Heart right ventricle (tissue), 16 donors: ENCODE measurements at regions not wholly inside any gene's neighbourhood (a gene's known extent, or its start where the extent isn't known, plus 50 kb on each side); places are given as distances from the start of the nearest gene placed in this dataset.

Experiments
- ATAC-seq, 8 donors: fragments of 200-7000 bp; cut with Tn5 transposase; one replicate each; pipeline ENCODE4 v1.9.1; 2020; ENCODE audit warnings: mild to moderate bottlenecking in 8 of 8, moderate library complexity in 8 of 8, moderate number of reproducible peaks in 1 of 8
- DNase-seq, 2 donors: peaks; one replicate each; pipeline ENCODE4 v3.0.0-alpha.2; 2020
- H3K27ac ChIP-seq, 10 donors: fragments of 200-600 bp; sonication (generic) in 2 of 10; one replicate each; pipeline versions ENCODE4 v1.5.0 to v1.8.0; 2020 to 2022; ENCODE audit warnings: mild to moderate bottlenecking in 3 of 10
- H3K27me3 ChIP-seq, 7 donors: fragments of 200-600 bp; one replicate each; pipeline ENCODE4 v1.8.0; 2021 to 2022; ENCODE audit warnings: mild to moderate bottlenecking in 2 of 7
- H3K36me3 ChIP-seq, 9 donors: fragments of 200-600 bp; sonication (generic) in 1 of 9; one replicate each; pipeline versions ENCODE4 v1.5.0 to v1.8.0; 2020 to 2022; ENCODE audit warnings: mild to moderate bottlenecking in 2 of 9
- H3K4me1 ChIP-seq, 9 donors: fragments of 200-600 bp; sonication (generic) in 1 of 9; one replicate each; pipeline versions ENCODE4 v1.5.0 to v1.8.0; 2020 to 2022; ENCODE audit warnings: mild to moderate bottlenecking in 4 of 9
- H3K4me3 ChIP-seq, 10 donors: fragments of 200-600 bp; sonication (generic) in 2 of 10; one replicate each; pipeline versions ENCODE4 v1.5.0 to v1.8.0; 2020 to 2022; ENCODE audit warnings: mild to moderate bottlenecking in 7 of 10, moderate library complexity in 2 of 10
- H3K9me3 ChIP-seq, 11 donors: fragments of 200-600 bp in 10 of 11; sonication (generic) in 2 of 11; one replicate each; pipeline versions ENCODE4 v1.5.0 to v1.8.0; 2013 to 2022; ENCODE audit warnings: mild to moderate bottlenecking in 2 of 11, control low read depth in 1 of 11, moderate library complexity in 1 of 11
- CTCF ChIP-seq, 9 donors: fragments of 200-600 bp; sonication (generic) in 2 of 9; IDR thresholded peaks; one replicate each; pipeline versions ENCODE4 v1.5.0 to v1.8.0; 2021 to 2022; ENCODE audit warnings: antibody characterized with exemption in 9 of 9, mild to moderate bottlenecking in 5 of 9, moderate library complexity in 1 of 9
- WGBS, 2 donors: extraction: QIAGEN DNeasy Blood & Tissue Kit; methylation state at CpG; one replicate each; pipeline ENCODE4 v1.1.7; 2013; ENCODE audit warnings: inconsistent platforms in 1 of 2; 5-methylcytosine and 5-hydroxymethylcytosine counted together
- intact Hi-C, 10 donors: fragments of 100-400 bp; cut with DNase I; formaldehyde crosslinking; loops; one replicate each; pipeline versions ENCODE4 v1.11.1 to v1.14.2; 2022
- donor health status: Arrhythmogenic right ventricular cardiomyopathy.
- donor health status: ischemic (EF 13 %, LVEDD 7.1; RV severe dilation, severe dysfunction).
- donor health status: healthy with polysubstance abuse.
- donor health status: DM: no; HTN: yes; CAD: no.
- donor health status: DM: no; HTN: no; CAD: no.
- donor health status: ischemic (EF 25% LVEDD 6.9; RV normal size, moderate dysfunction).
- donor health status: ischemic (EF 25% LVEDD 5.7; RV mildly dilated, moderate dysfunction).
- donor health status: healthy.
- donor health status: DM: yes; HTN: yes; CAD: no.
- donor health status: Ischemic cardiomyopathy.
- donor health status: ischemic (EF 35%, LVEDD 5.7; RV mildly dilated, moderate dysfunction).
- donor health status: nonischemic (EF 11% LVEDD 7.7; RV severe dilation, severe dysfunction).
- donor health status: DM: yes; HTN: yes; CAD: no.
- donor health status: PGD.
- donor health status: ischemic (EF 29% LVEDD 5.4; RV normal size, mild dysfunction).
- donor health status: nonischemic (EF 23%, LVEDD 6.1; RV moderate dilation, normal function).

- Histone ChIP-seq H3K9me3 (peaks cover 0 to 8% (median 0%) of the 10 kb centered on the region in 11 donors), H3K4me1 (peaks cover 0 to 2% (median 0%) of the 10 kb centered on the region in 9 donors), H3K36me3 (no peaks in the 10 kb centered on the region), H3K4me3 (no peak overlapping the region), H3K27me3 (no peaks in the 10 kb centered on the region), H3K27ac (no peak overlapping the region)
- DNase-seq = no peak
- TF ChIP-seq CTCF (IDR thresholded peaks at IDR 0.05) = no peak
- WGBS, 2 donors = 95 to 96% methylated on average over 1 of the region's 1 CpG
- intact Hi-C loops = no loop called here
- no peak for ATAC-seq
Measured at GRCh38 chr7:94195813-94196212, 191.7 kb upstream of the BET1 start.

- intact Hi-C loops = no loop called here
- Histone ChIP-seq H3K9me3 (no peaks in the 10 kb centered on the region), H3K36me3 (no peaks in the 10 kb centered on the region), H3K27ac (no peak overlapping the region), H3K4me1 (no peaks in the 10 kb centered on the region), H3K4me3 (no peak overlapping the region), H3K27me3 (no peaks in the 10 kb centered on the region)
- DNase-seq = no peak
- TF ChIP-seq CTCF (IDR thresholded peaks at IDR 0.05) = no peak
- no peak for ATAC-seq
- 40 to 52% methylated on average over 2 of the region's 2 CpGs for WGBS, 2 donors
Measured at GRCh38 chr7:94205529-94205928, 189.2 kb upstream of the COL1A2 start.

- Histone ChIP-seq H3K4me3 (no peak overlapping the region), H3K27me3 (no peaks in the 10 kb centered on the region), H3K9me3 (no peaks in the 10 kb centered on the region), H3K36me3 (no peaks in the 10 kb centered on the region), H3K27ac (no peak overlapping the region), H3K4me1 (no peaks in the 10 kb centered on the region)
- intact Hi-C loops = no loop called here
- ATAC-seq (no peak), DNase-seq (no peak)
- no peak for TF ChIP-seq CTCF (IDR thresholded peaks at IDR 0.05)
- 89 to 98% methylated on average over 2 of the region's 2 CpGs for WGBS, 2 donors
Measured at GRCh38 chr7:94206295-94206694, 188.4 kb upstream of the COL1A2 start.

DNA sequence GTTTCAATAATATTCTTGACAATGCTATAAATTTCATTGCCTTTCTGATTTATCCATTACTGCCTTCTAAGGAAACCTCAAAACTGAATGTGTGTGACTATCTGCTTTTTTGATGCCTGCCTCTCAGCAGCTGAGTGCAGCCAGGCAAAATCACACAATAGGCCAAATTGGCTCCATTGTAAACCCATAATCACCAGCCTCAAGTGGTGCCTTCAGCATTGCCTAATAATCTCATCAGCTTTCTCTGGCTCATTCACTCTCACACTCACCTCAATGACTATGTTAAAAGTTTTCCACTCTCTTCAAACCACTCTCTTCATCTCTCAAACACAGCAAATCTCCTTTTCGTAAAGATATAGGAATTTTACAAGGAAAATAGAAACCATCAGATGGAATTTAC is 182.5 kb upstream of the COL1A2 start:
- H3K27ac ChIP-seq = no peak overlapping the region
- H3K36me3 ChIP-seq = no peaks in the 10 kb centered on the region
- DNase-seq (no peak), ATAC-seq (peak in 4 of 8 donors; percentile 39 to 87 (median 54))
- intact Hi-C loops = loop anchor here in 3 of 10 donors (10.0 kb wide), 3 partner anchors 57 to 317 kb away; partner anchors contain the start of gene TFPI2 (in 1 of the 3)
- H3K4me3 ChIP-seq = no peak overlapping the region
- H3K9me3 ChIP-seq = no peaks in the 10 kb centered on the region
- TF ChIP-seq CTCF (IDR thresholded peaks at IDR 0.05) = no peak
- no peaks in the 10 kb centered on the region for H3K27me3 ChIP-seq
- WGBS, 2 donors = 38 to 59% methylated on average over 1 of the region's 1 CpG
- peaks cover 0 to 5% (median 0%) of the 10 kb centered on the region in 9 donors for H3K4me1 ChIP-seq
